ENCODE measurements at regions not wholly inside any gene's neighbourhood (a gene's known extent, or its start where the extent isn't known, plus 50 kb on each side); places are given as distances from the start of the nearest gene placed in this dataset.

GRCh38 chr6:119686240-119686639 is 336.7 kb upstream of the MAN1A1 start:
- no peak for TF ChIP-seq CTCF (IDR thresholded peaks at IDR 0.05)
- TF ChIP-seq POLR2A (IDR thresholded peaks at IDR 0.05) = no peak

All from uterus (tissue), 2 donors.